ENCODE measurements at regions not wholly inside any gene's neighbourhood (a gene's known extent, or its start where the extent isn't known, plus 50 kb on each side); places are given as distances from the start of the nearest gene placed in this dataset.

DNA sequence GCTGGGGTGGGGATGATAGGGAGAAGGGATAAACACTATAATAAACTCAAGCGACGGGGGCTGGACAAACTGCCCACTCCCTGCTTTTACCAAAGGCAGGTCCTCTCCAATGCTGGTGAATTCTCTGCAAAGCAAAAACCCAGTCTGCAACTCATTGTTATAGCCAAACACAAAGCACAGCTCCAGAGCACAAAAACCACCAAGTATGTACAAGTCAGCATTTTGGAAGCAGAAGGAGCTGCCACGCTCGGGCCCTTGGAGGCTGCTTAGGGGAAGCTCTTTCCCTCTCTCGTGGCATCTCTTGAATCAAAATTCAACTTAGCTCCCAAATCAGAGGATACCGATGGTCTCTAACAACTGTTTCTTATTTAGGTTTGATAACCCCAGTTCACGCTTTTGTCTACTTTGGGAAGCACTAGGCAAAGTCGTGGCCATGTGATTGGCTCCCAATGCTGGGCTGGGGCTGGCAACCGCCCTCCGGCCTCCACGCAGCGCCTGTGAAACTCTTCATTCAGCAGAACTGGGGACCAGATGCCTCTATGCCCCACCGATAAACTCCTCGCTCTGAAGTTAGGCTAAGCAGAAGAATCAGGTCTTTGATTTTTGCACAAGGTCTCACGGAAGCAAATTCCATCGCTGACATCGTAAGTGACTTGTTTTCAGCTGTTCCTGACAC, 158.5 kb upstream of the FOXN3 start:
- no peaks in the 10 kb centered on the region for H3K27me3 Mint-ChIP-seq
- H3K4me1 Mint-ChIP-seq (ENCODE audit: low read depth), result peaks cover 47% of the 10 kb centered on the region
- H3K36me3 Mint-ChIP-seq (ENCODE audit: low read depth), result peaks cover 56% of the 10 kb centered on the region
- no peak overlapping the region for H3K27ac Mint-ChIP-seq
- DNase-seq, result no peak
- no peak overlapping the region for H3K4me3 Mint-ChIP-seq
- H3K9me3 Mint-ChIP-seq, result no peaks in the 10 kb centered on the region

DNA sequence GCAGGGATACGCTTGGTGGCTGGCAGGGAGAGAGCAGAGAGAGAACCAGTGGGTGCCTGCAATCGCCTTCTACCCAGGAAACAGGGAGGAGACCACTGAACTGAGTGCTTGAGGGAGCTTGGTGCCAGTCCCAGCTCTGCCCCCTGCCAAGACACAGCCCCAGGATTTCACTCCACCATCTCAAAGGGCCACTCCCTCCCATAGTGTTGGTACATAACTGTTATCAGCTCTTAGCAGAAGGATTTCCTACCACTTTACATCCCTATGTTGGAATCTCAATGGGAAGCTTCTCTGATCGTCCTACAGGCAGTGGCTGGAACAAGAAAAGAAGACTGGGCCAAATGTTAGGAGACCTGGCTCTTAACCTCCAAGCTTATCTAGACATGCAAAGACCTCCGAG, 157.4 kb upstream of the FOXN3 start:
- no peak overlapping the region for H3K27ac Mint-ChIP-seq
- no peaks in the 10 kb centered on the region for H3K9me3 Mint-ChIP-seq
- H3K27me3 Mint-ChIP-seq, result no peaks in the 10 kb centered on the region

DNA sequence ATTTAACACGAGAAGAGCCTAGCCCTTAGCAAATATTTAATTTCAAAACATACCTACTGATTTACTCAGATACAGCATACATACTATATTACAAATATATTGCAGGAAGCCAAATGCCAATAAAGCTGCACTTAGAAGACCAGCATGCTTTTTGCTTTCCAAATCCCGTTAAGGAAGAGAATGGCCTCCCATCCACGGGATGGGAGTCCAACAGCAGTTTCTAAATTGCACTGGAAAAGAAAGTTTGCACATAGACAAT, 156.3 kb upstream of the FOXN3 start:
- H3K4me1 Mint-ChIP-seq (ENCODE audit: low read depth), result peaks cover 54% of the 10 kb centered on the region
- H3K9me3 Mint-ChIP-seq, result no peaks in the 10 kb centered on the region
- H3K27me3 Mint-ChIP-seq, result no peaks in the 10 kb centered on the region
- peaks cover 48% of the 10 kb centered on the region for H3K36me3 Mint-ChIP-seq (ENCODE audit: low read depth)
- no peak for DNase-seq
- H3K27ac Mint-ChIP-seq, result no peak overlapping the region
- H3K4me3 Mint-ChIP-seq, result no peak overlapping the region

More for the DNA sequence above, 157.4 kb upstream of the FOXN3 start:
- no peak overlapping the region for H3K4me3 Mint-ChIP-seq
- peaks cover 53% of the 10 kb centered on the region for H3K4me1 Mint-ChIP-seq (ENCODE audit: low read depth)
- peaks cover 52% of the 10 kb centered on the region for H3K36me3 Mint-ChIP-seq (ENCODE audit: low read depth)
- DNase-seq, result no peak

DNA sequence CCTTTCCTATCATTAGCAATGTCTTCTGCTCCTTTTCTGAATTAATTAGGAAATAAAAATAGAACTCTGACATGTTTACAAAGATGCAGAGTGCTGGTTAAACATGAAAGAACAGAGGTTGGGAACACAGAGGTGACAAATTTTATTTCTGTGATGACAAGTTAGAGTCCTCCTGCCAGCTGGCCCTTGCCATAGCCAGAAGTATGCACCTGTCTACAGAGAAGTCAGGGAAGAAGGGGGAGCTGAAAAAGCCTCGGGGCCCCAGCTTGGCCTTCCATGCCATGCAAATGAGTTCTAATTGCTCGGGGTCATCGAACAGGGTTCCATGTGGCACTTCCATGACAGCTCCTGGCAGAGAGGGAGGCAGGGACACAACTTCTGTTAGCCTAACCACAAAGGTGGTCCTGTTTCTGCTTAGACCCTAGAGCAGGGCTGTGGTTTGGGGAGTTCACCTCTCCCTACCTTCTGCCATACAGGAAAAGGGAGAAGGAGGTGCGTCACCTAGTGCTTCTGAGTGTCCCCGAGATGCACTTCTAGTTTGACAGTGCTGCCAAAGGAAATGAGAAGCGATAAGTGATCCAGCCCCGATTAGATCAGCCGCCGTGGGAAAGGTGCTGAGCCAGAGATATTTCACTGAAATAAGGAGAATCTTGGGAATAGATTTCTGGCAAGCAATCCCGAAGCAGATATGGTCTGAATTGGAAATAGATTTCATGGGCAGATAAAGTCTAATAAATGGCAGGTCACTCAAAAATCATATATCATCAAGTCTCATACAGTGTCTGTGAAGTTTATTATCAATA, 155.8 kb upstream of the FOXN3 start:
- Mint-ChIP-seq H3K4me1 (ENCODE audit: low read depth) (peaks cover 55% of the 10 kb centered on the region), H3K27ac (no peak overlapping the region), H3K4me3 (no peak overlapping the region), H3K9me3 (no peaks in the 10 kb centered on the region), H3K27me3 (no peaks in the 10 kb centered on the region), H3K36me3 (ENCODE audit: low read depth) (peaks cover 46% of the 10 kb centered on the region)
- DNase-seq, result no peak

DNA sequence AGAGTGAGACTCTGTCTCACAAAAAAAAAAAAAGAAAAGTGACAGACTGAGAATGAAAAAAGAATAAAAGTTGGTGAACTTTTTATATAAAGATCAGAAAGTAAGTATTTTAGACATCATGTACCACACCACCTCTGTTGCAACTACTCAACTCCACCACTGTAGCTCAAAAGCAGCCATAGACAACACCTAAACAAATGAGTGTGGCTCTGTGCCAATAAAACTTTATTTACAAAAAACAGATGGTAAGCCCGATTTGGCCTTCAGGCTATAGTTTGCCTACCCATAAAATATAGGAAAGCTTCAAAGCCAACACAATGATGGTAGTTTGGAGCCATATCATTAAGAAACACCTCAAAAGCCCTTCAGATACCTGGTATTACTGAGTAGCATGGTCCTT, 154.5 kb upstream of the FOXN3 start:
- no peaks in the 10 kb centered on the region for H3K9me3 Mint-ChIP-seq
- H3K27me3 Mint-ChIP-seq, result no peaks in the 10 kb centered on the region
- no peak overlapping the region for H3K27ac Mint-ChIP-seq
- DNase-seq, result no peak
- H3K4me3 Mint-ChIP-seq, result no peak overlapping the region
- H3K4me1 Mint-ChIP-seq (ENCODE audit: low read depth), result peaks cover 56% of the 10 kb centered on the region
- peaks cover 40% of the 10 kb centered on the region for H3K36me3 Mint-ChIP-seq (ENCODE audit: low read depth)

DNA sequence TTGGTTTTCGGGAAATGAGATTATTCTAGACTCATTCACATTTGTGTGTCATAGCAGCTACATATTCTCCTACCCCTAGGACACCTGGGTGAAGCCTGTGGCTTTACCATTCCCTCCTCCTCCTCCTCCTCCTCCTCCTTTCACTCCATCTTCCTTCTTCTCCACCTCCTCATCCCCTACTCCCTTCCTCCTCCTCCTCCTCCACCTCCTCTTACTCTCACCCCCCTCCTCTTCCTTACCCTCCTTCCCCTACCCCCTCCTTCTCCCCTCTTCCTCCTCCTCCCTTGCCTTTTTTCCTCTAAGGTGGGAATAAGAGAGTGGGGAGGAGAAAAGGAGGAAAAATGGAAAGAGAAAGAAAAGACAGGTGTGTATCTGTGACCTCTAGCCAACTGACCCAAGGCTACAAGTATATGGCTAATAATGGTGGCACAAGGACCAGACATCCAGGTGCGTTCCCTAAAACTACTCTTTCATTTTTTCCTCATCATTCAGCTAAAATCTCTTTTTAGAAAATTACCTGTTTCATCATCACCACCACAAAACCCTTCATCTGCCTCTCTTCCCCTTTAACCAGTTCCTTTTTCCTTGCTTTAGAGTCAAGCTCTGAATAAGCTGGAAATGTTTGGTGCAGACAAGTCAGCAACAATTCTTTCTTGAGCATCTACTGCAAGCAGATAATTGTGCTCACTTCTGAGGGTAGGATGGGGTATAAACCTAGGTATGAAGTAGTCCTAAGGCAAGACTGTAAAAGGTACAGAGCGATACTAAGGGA, 149.8 kb upstream of the FOXN3 start:
- no peak for DNase-seq
- H3K36me3 Mint-ChIP-seq (ENCODE audit: low read depth), result peaks cover 44% of the 10 kb centered on the region
- H3K4me1 Mint-ChIP-seq (ENCODE audit: low read depth), result peaks cover 63% of the 10 kb centered on the region
- H3K27ac Mint-ChIP-seq, result peak overlapping the region; percentile 41
- no peaks in the 10 kb centered on the region for H3K9me3 Mint-ChIP-seq
- H3K4me3 Mint-ChIP-seq, result no peak overlapping the region
- no peaks in the 10 kb centered on the region for H3K27me3 Mint-ChIP-seq

DNA sequence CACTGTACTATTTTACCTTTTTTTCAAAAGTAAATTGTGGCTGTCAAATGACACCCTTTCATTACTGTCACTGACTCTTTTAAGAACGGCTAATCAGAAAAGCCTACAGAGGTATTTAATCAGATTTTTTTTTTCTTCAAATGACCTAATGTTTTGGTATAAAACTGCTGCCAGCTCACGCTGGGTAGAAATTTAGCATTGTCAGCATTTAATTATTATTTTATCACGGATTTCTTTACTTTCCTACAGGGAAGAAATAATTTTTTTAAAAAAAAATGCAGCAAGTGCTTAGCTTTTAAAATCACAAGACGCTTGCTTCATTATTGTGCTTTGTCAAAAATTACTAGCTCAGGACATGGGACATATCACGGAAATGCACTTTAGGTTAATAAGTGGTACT, 149.1 kb upstream of the FOXN3 start:
- H3K4me3 Mint-ChIP-seq, result no peak overlapping the region

DNA sequence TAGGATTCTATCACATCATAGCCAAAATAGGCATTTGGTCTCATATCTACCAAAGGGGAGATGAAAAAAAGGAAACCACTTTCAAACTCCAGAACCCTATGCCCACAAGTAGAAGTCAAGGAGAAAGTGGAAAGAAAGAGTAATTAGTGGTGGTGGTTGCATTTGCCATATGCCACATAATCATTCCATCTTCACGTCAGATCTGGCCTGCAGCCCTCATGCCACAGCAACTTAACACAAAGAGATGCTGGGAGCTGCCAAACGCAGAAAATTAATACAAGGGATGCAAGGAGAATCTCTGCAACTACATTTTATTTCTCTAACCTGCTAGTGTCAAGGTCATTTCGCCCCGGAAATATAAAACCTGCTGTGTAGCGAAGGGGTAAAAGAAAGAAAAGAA, 148.6 kb upstream of the FOXN3 start:
- Mint-ChIP-seq H3K36me3 (ENCODE audit: low read depth) (peaks cover 46% of the 10 kb centered on the region), H3K4me3 (no peak overlapping the region)

More for the DNA sequence above, 149.1 kb upstream of the FOXN3 start:
- no peak for DNase-seq
- Mint-ChIP-seq H3K9me3 (no peaks in the 10 kb centered on the region), H3K27ac (no peak overlapping the region), H3K36me3 (ENCODE audit: low read depth) (peaks cover 45% of the 10 kb centered on the region), H3K27me3 (no peaks in the 10 kb centered on the region), H3K4me1 (ENCODE audit: low read depth) (peaks cover 63% of the 10 kb centered on the region)

DNA sequence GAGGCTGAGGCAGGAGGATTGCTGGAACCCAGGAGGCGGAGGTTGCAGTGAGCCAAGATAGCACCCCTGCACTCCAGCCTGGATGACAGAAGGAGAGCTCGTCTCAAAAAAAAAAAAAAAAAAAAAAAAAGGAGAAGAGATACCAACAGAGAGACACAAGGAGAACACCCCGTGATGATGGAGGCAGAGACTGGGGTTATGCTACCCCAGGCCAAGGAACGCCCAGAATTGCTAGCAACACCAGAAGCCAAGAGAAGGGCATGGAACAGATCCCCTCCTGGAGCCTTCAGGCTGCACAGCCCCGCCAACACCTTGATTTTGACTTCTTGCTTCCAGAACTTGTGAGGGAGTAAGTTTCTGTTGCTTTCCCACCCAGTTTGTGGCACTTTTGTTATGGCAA, 148.0 kb upstream of the FOXN3 start:
- H3K27me3 Mint-ChIP-seq, result no peaks in the 10 kb centered on the region
- H3K36me3 Mint-ChIP-seq (ENCODE audit: low read depth), result peaks cover 48% of the 10 kb centered on the region
- no peak for DNase-seq
- no peak overlapping the region for H3K4me3 Mint-ChIP-seq
- no peaks in the 10 kb centered on the region for H3K9me3 Mint-ChIP-seq
- peaks cover 54% of the 10 kb centered on the region for H3K4me1 Mint-ChIP-seq (ENCODE audit: low read depth)
- peak overlapping the region; percentile 26 for H3K27ac Mint-ChIP-seq

More for the DNA sequence above, 148.6 kb upstream of the FOXN3 start:
- no peaks in the 10 kb centered on the region for H3K27me3 Mint-ChIP-seq
- H3K4me1 Mint-ChIP-seq (ENCODE audit: low read depth), result peaks cover 60% of the 10 kb centered on the region
- H3K9me3 Mint-ChIP-seq, result no peaks in the 10 kb centered on the region
- H3K27ac Mint-ChIP-seq, result peak overlapping the region; percentile 26
- no peak for DNase-seq

DNA sequence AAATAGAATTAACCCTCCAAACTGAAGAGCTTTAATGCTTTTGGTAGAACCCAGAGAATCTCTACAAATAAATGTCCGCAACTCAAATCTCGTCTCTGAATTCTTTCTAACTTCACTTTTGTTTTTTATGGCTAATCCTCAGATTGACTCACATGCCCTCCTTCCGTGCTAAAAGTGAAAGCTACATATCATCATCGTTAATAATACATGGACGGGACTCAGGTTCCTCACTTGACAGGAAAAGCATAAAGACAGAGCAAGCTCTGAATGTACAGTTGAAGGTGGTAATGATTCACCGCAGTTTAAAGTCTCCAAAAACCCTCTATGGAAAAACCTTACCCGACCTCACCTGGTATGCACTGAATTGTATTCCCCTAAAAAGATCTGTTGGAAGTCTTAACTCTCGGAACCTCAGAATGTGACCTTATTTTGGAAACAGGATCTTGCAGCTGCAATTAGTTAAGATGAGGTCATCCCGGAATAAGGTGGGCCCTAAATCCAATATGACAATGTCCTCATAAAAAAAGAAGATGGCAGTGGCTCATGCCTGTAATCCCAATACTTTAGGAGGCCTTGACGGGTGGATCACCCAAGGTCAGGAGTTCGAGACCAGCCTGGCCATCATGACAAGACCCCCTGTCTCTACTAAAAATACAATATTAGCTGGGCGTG, 147.4 kb upstream of the FOXN3 start:
- Mint-ChIP-seq H3K4me1 (ENCODE audit: low read depth) (peaks cover 54% of the 10 kb centered on the region), H3K36me3 (ENCODE audit: low read depth) (peaks cover 49% of the 10 kb centered on the region), H3K27me3 (no peaks in the 10 kb centered on the region), H3K9me3 (no peaks in the 10 kb centered on the region), H3K27ac (no peak overlapping the region), H3K4me3 (no peak overlapping the region)
- no peak for DNase-seq

DNA sequence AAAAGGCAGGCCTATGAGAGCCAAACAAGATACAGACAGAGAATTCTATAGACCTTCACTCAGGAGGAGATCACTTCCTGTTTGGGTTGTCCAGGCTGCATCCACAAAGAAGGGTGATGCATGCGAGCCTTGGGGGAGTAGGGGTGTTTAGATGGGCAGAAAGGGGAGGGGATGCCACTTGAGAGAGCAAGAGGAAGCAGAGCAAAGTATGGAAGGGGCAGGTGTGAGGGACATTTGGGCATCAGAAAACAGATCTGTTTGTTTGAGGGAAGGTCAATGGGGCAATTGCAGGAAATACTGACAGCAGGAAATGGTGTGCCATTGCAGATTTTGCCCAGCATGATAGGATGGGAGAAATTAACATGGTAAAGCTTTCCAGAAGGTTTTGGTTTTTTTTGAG, 146.4 kb upstream of the FOXN3 start:
- no peak for DNase-seq
- H3K27ac Mint-ChIP-seq, result peak overlapping the region; percentile 11
- H3K4me3 Mint-ChIP-seq, result no peak overlapping the region
- no peaks in the 10 kb centered on the region for H3K27me3 Mint-ChIP-seq
- no peaks in the 10 kb centered on the region for H3K9me3 Mint-ChIP-seq
- H3K4me1 Mint-ChIP-seq (ENCODE audit: low read depth), result peaks cover 49% of the 10 kb centered on the region
- H3K36me3 Mint-ChIP-seq (ENCODE audit: low read depth), result peaks cover 54% of the 10 kb centered on the region

DNA sequence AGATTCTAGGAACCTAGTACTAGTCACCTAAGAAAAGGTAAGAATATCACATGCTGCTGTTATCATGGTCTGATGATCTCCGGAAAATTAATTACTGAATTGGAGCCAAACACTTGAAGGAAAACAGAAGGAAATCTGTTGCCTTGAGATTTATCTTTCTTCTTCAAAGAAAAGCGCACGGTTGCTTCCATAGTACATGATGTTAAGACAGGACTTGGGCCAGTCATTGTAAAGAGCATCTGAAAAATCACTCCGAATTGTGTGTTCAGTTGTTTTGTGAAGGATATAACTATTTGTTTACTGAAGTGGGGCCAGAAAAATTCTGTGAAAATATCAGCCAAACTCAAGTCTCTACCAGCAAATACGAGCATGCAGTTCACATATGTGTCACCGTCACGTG, 134.9 kb upstream of the FOXN3 start:
- Mint-ChIP-seq H3K27ac (no peak overlapping the region), H3K27me3 (no peaks in the 10 kb centered on the region), H3K4me3 (no peak overlapping the region), H3K36me3 (ENCODE audit: low read depth) (peaks cover 38% of the 10 kb centered on the region), H3K4me1 (ENCODE audit: low read depth) (peaks cover 55% of the 10 kb centered on the region), H3K9me3 (no peaks in the 10 kb centered on the region)
- DNase-seq, result no peak

DNA sequence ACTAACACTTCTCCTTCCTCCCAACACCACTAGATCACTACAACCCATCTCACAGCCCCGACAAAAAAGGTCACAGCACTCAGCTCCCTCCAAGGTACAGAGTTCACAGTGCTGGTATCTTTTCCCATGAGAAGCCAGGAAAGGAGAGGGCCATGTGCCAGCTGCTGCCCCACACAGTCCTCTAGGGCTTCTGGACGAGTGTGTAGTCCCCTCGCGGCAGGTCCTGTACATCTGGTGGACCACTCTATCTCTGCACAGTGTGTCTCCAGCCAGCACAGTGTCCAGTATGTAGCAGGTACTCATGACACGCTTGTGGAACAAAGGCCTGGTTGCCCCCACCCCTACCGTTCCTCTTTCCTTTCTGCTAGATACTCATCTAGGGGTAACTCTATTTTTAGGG, 134.4 kb upstream of the FOXN3 start:
- no peaks in the 10 kb centered on the region for H3K9me3 Mint-ChIP-seq
- DNase-seq, result no peak
- peaks cover 53% of the 10 kb centered on the region for H3K4me1 Mint-ChIP-seq (ENCODE audit: low read depth)
- H3K4me3 Mint-ChIP-seq, result no peak overlapping the region
- H3K27ac Mint-ChIP-seq, result peak overlapping the region; percentile 34
- no peaks in the 10 kb centered on the region for H3K27me3 Mint-ChIP-seq
- peaks cover 35% of the 10 kb centered on the region for H3K36me3 Mint-ChIP-seq (ENCODE audit: low read depth)

DNA sequence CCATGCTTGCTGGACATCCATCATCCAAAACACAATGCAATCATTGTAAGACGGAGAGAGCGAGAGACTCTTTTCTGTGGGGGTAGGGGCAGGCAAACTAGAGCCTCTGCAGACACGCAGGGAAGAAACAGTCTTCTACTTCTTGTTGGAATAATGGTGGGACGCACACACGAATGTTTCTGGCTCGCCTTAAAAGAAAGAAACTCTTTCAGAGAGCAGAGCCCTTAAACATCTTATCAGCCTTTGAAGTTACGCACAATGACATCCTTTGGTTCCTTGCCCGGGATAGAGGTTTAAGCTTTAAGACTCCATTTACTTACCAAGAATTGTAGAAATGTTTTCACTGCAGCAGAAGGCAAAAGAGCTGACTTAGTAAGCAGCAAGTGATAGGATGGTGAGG, 133.8 kb upstream of the FOXN3 start:
- no peak overlapping the region for H3K4me3 Mint-ChIP-seq
- peaks cover 51% of the 10 kb centered on the region for H3K4me1 Mint-ChIP-seq (ENCODE audit: low read depth)
- no peaks in the 10 kb centered on the region for H3K27me3 Mint-ChIP-seq
- no peak for DNase-seq
- no peaks in the 10 kb centered on the region for H3K9me3 Mint-ChIP-seq
- H3K27ac Mint-ChIP-seq, result peak overlapping the region; percentile 34
- H3K36me3 Mint-ChIP-seq (ENCODE audit: low read depth), result peaks cover 33% of the 10 kb centered on the region
